ENCODE measurements at regions not wholly inside any gene's neighbourhood (a gene's known extent, or its start where the extent isn't known, plus 50 kb on each side); places are given as distances from the start of the nearest gene placed in this dataset.
"Not testable (repeated sequence)": the region's sequence is repeated elsewhere in the genome, so short reads cannot be mapped to it uniquely, and the experiment has no call there.

DNA sequence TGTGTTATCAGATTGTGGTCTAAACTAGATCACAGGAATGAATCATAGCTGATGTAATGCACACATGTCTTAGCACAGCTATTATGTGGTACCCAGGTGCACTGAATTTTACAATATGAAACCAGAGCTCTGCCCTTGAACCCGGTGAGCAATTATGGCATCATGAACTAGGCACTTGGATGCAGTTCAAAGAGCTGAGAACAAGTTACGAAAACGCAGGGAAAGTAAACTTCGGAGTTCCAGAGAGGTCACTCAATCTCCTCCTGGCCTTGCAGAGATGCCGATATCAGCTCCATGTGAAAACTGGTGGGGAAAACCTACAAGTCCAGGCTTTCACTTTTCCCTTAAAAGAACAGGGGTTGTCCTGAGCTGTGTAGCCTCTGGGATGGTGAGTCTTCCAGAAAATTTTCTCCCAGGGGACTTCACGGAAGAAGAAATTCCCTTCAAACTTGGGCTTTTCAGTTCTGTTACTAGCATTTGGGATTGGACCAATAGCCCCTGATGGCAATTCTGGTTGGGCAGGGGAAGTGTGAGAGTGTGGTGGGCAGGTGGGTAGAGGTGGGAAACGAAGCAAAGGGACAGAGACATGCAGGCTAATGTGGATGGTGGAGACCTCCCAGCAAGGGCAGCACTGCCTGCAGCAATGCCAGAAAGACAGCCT lies 71.1 kb upstream of the SH3BP4 start:
- no TSS peak for BruUV-seq (replicated peaks)
- ChIA-PET POLR2A (ENCODE audit: low non-redundant PET) (no interaction called here), CTCF (no interaction called here)
- Histone ChIP-seq H3K27me3 (replicated peaks; ENCODE audit: insufficient read depth, low read depth, low read length, poor library complexity) (no peaks in the 10 kb centered on the region), H3K9me3 (ENCODE audit: low read depth, low read length, poor library complexity, severe bottlenecking) (no peaks in the 10 kb centered on the region), H3K4me1 (ENCODE audit: insufficient read depth, low read length, poor library complexity, severe bottlenecking) (no peaks in the 10 kb centered on the region), H3K27ac (ENCODE audit: low read depth, low read length, poor library complexity, severe bottlenecking) (no peak overlapping the region), H3K4me3 (ENCODE audit: low read depth, low read length, poor library complexity, severe bottlenecking) (no peak overlapping the region), H3K36me3 (ENCODE audit: insufficient read depth, low read length, poor library complexity, severe bottlenecking) (no peaks in the 10 kb centered on the region)
- intact Hi-C loops (cut with micrococcal nuclease; ENCODE audit: unreplicated experiment): loop anchor here (10.0 kb wide), 1 partner anchor 174 kb away; no protein-coding TSS in a partner anchor
- TF ChIP-seq EZH2 (IDR thresholded peaks at IDR 0.05; ENCODE audit: borderline replicate concordance, low read depth, low read length, poor library complexity, severe bottlenecking) (no peak), CTCF (conservative IDR thresholded peaks at IDR 0.05; ENCODE audit: low read depth, low read length) (no peak)
- no peak for DNase-seq (ENCODE audit: low spot score)

DNA sequence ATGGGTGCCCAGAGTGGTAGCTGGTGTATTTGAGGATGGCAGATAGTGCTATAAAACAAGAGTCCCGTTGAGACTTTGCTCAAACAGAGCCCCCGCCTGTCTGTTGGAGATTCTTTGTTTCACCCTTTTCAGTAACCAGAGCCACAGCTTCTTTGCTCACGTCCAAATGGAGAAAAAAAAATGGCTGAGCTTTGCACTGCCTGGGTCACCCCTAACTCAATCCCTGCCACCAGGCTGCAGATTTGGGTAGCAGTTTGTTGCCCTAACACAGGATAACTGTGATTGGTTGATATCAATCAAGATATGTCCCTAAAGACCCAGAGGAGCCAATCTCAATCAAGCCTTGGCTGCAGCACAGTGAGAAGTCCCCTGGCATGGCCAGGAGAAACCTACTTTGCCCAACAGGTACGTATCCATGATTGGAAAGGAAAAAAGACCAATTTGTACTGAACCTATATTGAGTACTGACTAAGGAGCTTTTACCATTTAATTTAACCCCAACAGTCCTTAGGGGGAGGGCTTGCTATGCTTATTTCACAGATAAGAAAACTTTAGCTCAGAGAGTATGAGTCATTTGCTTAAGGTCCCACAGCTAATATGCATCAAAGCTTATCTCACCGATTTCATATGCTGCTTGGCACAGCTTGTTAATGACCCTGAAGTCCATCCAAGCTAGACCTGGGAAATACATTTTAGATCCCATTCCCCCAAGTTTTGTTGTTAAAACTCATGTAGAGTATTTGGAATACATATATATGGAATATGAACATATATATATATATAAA lies 72.0 kb upstream of the SH3BP4 start:
- Histone ChIP-seq H3K9me3 (ENCODE audit: low read depth, low read length, poor library complexity, severe bottlenecking) (no peaks in the 10 kb centered on the region), H3K4me3 (ENCODE audit: low read depth, low read length, poor library complexity, severe bottlenecking) (no peak overlapping the region), H3K27me3 (replicated peaks; ENCODE audit: insufficient read depth, low read depth, low read length, poor library complexity) (no peaks in the 10 kb centered on the region), H3K36me3 (ENCODE audit: insufficient read depth, low read length, poor library complexity, severe bottlenecking) (no peaks in the 10 kb centered on the region), H3K27ac (ENCODE audit: low read depth, low read length, poor library complexity, severe bottlenecking) (no peak overlapping the region), H3K4me1 (ENCODE audit: insufficient read depth, low read length, poor library complexity, severe bottlenecking) (no peaks in the 10 kb centered on the region)
- CTCF ChIA-PET: no interaction called here
- POLR2A ChIA-PET (ENCODE audit: low non-redundant PET): no interaction called here
- DNase-seq (ENCODE audit: low spot score): no peak
- TF ChIP-seq EZH2 (IDR thresholded peaks at IDR 0.05; ENCODE audit: borderline replicate concordance, low read depth, low read length, poor library complexity, severe bottlenecking) (no peak), CTCF (conservative IDR thresholded peaks at IDR 0.05; ENCODE audit: low read depth, low read length) (no peak)
- no TSS peak for BruUV-seq (replicated peaks)
- intact Hi-C loops (cut with micrococcal nuclease; ENCODE audit: unreplicated experiment): loop anchor here (10.0 kb wide), 1 partner anchor 175 kb away; no protein-coding TSS in a partner anchor

DNA sequence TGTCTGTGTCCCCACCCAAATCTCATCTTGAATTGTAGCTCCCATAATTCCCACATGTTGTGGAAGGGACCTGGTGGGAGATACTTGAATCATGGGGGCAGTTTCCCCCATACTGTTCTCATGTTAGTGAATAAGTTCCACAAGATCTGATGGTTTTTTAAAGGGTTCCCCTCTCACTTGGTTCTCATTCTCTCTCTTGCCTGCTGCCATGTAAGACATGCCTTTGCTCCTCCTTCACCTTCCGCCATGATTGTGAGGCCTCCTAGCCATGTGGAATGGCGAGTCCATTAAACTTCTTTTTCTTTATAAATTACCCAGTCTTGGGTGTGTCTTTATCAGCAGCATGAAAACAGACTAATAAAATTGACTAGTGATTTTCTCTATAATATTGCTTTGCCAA lies 75.2 kb upstream of the SH3BP4 start:
- H3K4me1 ChIP-seq (ENCODE audit: insufficient read depth, low read length, poor library complexity, severe bottlenecking); H3K9me3 ChIP-seq (ENCODE audit: low read depth, low read length, poor library complexity, severe bottlenecking); intact Hi-C loops (cut with micrococcal nuclease; ENCODE audit: unreplicated experiment); BruUV-seq (replicated peaks); H3K27ac ChIP-seq (ENCODE audit: low read depth, low read length, poor library complexity, severe bottlenecking); H3K36me3 ChIP-seq (ENCODE audit: insufficient read depth, low read length, poor library complexity, severe bottlenecking); POLR2A ChIA-PET (ENCODE audit: low non-redundant PET); DNase-seq (ENCODE audit: low spot score); H3K27me3 ChIP-seq (replicated peaks; ENCODE audit: insufficient read depth, low read depth, low read length, poor library complexity); CTCF ChIA-PET; H3K4me3 ChIP-seq (ENCODE audit: low read depth, low read length, poor library complexity, severe bottlenecking): not testable (repeated sequence)

All from A673 (cell line).